ENCODE measurements at regions not wholly inside any gene's neighbourhood (a gene's known extent, or its start where the extent isn't known, plus 50 kb on each side); places are given as distances from the start of the nearest gene placed in this dataset.
"Not testable (repeated sequence)": the region's sequence is repeated elsewhere in the genome, so short reads cannot be mapped to it uniquely, and the experiment has no call there.

DNA sequence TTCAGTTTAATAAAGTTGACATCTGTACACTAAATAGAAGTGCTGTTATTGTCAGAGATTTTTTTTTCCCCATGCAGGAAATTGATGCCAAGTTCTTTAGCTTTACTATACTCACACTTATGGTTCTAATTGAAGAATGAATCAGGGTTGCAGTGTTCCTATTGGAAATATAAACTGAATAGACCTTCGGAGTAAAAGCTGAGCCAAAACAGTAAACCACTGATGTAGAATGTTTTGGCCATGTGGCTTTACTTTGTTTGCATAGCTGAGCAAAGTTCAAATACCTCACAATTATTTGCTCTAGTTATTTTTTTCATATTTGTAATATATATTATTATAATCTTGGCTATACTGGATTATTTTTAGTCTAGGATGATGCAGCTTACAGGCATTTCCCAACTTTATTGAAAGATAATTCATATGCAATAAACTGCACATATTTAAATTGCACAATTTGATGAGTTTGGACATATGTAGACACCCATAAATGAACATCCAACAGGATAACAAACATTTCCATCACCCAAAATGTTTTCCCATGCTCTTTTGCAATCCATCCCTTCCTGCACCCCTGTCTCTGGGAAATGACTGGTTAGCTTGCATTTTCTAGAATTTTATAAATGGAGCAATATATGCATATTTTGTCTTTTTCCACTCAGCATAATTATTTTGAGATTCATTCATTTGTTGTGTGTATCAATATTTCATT, 105.8 kb upstream of the NOX3 start:
- DNase-seq = peak; percentile 80

DNA sequence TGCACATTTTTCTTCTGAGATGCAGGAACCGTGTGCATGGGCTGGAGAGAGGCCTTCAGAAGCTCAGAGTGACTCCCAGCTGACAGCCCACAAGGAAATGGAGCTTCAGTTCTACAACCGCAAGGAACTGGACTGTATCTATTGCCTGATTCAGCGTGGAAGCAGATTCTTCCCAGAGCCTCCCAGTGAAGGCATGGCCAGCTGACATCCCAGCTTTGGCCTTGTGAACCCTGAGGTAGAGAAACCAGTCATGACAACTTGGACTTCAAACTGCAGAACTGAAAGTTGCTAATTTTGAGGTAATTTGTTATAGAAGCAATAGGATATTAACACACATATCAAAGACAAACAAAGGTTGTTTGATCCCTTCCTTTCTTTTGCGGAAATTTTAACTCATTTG, 94.3 kb upstream of the NOX3 start:
- no peak for DNase-seq

DNA sequence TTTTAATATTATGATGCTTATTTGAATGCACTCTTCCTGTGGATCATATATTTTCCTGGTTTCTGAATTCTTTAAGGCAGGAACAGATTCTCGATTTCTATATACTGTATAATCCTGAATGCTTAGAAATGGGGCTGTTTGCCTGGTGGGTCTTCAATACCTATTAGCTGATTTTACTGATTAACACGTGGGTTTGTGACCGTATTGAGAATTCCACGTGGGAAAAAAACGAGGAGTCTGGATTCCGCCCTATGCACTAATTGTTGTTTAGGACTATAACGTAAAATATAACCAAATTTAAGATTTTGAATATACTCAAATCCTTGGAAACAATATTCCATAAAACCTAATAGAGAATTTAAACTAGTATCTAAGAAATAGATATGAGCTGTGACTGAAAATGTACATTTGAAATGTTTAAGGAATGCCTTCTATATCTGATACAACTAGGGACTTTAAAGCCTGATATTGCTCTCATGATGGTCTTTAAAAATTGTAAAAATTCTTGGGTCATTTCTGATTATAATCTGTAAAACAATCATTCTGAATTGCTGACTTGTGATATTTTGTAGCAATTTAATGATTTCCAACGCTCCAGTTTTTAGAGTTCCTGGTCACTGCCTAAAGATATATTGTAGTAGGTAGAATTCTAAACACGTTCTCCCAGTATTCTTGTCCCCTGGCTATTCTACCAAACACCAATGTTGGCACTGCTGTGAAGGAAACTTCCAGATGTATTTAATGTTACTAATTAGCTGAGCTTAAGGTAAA, 93.6 kb upstream of the NOX3 start:
- no peak for DNase-seq

DNA sequence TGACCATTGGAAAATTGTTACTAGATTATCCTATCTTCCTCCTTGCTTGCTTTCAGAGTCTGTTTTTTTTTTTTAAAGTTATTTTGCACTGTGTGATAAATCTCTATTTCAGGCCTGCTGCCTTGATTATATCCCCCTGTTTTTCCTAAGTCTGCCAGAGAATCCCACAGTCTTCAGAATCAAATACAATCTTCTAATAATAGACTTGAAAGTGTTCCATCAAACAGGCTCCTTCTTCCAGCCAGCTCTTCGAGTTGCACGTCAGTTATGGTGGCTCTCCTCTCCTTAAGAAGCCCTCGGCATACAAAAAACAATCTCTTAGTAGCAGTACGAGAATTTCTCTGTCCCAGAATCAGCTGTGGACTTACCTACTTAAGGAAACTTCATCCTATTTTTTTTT, 92.9 kb upstream of the NOX3 start:
- no peak for DNase-seq

DNA sequence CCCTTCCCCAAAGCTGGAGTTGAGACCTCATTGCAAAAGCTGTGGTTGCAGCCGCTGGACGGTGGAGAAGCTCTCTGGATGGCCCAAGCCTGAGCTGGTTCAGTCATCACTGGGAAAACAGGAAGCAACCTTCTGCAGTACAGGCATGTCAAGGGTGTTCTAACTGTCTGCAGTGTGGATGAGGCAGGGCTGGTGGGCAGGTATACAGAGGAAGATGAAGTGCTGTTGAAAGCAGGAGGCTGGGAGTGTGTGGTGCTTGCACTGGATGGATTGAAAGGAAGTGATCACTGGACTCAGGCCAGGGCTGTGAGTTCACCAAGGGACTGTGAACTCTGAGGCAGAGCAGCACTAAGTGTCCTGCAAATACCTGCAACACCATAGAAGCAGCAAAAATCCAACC, 89.0 kb upstream of the NOX3 start:
- no peak for DNase-seq

DNA sequence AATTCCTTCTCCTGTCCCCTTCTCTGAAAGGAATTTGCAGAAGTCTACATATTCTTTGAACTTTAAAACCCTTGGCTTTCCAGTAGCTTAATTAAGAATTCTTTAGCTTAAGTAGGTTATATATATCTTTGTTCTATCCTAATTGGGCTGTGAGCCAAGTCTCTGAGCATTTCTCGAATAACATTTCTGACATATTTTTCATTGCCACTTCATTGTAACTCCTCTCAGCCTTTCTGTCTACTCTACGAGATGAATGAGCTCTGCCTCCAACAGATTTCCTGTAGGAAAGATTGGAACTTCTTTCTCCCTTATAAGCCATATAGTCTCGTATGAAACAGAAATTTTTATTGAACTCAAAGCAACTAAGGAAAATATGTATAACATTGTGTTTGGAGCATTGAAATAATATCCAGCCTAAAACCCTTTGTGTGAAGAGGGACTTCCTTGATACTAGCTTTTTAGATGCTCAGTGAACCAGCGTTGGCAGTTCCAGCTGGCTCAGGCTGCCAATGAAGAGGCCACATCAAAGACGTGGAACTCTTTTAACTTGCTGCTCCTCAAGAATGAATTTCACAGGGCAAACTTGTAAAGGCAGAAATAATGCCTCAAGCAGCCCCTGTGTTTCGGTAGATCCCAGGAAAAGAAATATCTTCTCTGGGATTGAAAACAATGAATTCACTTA, 87.7 kb upstream of the NOX3 start:
- no peak for DNase-seq

DNA sequence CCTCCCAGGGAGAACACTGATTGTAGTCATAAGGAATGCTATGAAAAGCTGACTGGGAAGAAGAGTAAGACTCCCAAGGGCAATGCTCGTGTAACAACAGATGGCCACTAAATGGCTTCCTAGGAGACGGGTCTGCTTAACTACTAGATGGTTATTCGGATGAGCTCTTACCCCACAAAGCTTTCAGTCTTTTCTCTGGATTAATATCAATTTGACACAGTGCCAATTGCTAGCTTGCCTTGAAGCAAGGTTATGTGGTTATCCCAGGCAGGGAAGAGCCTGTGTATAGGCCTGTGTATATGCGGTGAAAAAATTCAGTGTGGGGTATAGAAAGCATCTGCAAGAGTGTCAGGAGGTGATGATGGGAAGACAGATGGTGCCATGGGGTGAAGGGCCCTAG, 86.4 kb upstream of the NOX3 start:
- no peak for DNase-seq

DNA sequence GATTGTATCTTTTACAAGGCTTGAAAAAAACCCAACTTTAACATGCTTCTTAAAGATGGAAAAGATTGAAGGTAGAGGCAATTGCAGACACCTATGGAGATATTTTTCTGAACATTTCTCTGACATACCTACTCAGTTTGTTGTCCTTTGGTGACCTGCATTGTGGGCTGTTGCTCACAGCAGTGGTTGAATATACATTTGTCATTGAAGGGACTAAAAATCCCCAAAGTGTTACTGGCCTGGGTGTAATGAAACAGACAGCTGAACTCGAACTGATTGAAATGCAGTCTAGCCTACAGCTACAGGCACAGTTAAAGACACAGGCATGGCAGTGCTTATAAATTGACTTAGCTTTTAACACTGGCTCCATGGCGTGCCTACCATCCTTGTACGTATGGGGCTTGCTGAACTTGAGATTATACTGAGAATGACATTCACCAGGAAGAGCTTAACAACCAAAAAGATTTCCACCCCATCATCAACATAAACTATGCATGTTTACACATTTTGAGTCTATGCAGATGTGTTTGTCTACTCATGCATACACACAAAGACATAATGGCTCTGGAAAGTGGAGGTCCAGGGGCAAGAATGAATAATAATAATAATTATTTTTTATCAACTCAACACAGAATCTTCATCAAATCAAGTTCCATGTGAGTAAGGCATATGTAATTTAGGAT, 83.2 kb upstream of the NOX3 start:
- no peak for DNase-seq

DNA sequence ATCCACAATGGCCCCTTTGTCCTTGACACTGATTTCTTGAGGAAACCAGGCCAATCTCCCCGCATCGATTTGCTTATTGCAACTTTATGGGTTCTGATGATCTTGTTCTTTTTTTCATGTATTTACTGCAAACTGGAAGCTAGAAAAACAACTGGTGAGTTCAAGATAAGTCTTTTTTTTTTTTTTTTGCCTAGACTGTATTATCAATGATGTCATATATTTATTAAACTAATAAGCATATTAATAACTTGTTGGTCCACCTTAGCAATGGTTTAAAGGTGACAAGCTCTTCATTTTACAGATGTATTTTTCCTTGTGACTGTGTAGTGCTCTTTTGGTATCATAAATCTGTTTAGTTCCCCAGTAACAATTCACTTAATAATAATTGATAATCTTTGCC, 79.0 kb upstream of the NOX3 start:
- DNase-seq = no peak

DNA sequence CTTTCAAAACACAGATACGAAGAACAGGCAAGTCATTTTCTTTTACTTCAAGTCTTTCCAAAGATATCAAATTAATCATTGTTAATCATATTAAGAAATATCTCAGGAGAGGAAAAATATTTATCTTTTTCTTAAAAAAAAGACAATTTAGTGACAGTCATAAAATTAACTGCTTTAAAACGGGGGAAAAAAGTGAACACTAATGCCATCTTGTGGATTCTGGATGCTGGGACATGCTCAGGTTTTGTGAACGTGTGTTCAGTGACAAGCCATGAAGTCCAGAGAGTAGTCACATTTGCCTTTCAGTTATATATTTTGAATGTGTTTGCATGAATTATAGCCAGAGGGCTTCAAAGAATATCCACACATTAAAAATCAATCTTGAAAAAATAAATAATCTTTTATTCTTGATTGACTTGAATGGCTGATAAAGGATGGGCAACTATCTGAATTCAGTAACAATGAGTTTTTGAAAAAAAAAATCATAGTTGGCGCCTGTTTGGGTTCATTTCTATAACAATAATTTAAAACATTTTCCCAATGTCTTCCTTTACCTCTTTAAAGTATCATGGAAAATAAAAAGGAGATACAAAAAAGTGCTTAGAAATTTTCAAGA, 74.7 kb upstream of the NOX3 start:
- peak; percentile 13 for DNase-seq

DNA sequence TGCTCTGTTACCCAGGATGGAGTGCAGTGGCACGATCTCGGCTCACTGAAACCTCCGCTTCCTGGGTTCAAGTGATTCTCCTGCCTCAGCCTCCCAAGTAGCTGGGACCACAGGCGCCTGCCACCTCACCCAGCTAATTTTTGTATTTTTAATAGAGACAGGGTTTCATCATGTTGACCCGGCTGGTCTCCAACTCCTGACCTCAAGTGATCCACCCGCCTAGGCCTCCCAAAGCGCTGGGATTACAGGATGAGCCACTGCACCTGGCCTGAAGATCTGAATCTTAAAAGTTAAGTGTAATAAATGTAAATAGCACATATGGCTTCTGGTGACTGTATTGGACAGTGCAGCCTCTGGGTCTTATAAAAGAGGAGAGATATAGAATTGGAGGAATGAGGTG, 74.2 kb upstream of the NOX3 start:
- DNase-seq = not testable (repeated sequence)

DNA sequence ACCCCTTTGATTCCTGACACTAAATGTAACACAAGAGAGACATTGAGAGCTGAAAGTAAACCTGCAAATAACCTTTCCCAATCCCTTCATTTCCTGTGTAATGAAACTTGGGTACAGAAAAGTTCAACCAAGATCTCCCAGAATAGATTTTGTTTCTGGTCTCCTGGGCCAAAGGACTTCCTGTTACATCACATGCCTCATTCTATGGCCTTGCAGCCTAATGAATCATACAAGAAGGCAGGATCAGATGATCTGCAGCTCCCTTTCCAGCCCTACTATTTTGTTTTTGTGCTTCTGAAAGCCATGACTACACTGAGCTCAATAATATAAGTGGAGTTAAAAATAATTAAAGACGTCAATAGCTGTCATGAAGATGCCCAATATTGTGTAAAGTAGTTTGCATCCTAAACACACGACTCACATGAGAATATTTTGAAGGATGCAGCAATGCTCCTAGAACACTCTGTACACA, 73.4 kb upstream of the NOX3 start:
- DNase-seq = no peak

DNA sequence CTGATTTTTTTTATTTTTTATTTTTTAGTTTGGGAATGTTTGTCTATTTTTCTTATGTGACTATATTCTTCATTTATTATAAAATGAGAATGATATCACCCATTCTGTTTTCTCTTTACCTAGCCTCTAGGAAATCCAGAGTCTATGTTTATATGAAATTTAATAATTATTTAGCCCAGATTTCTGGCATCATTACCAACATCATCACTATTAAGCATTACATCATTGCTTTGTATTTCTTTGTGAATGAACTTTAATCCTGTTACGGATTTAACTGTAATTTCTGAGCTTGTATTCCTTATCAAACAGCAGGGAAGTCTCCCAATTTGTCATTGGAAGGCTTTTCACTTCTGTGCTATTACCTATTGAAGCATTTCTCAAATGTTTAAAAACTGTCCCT, 72.7 kb upstream of the NOX3 start:
- no peak for DNase-seq

DNA sequence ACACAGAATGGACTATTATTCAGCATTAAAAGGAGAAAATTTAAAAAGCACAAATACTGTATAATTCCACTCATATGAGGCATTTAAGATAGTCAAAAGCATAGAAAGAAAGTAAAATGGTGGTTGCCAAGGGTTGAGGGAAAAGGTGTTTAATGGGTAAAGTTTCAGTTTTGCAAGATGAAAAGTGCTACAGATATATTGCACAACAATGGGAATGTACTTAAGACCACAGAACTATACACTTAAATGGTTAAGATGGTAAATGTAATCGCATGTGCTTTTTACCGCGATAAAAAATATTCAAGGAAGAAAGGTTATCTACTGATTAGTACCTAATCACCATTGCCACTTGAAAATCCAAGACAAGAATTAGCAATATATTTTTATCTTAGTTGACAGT, 71.8 kb upstream of the NOX3 start:
- DNase-seq = no peak

DNA sequence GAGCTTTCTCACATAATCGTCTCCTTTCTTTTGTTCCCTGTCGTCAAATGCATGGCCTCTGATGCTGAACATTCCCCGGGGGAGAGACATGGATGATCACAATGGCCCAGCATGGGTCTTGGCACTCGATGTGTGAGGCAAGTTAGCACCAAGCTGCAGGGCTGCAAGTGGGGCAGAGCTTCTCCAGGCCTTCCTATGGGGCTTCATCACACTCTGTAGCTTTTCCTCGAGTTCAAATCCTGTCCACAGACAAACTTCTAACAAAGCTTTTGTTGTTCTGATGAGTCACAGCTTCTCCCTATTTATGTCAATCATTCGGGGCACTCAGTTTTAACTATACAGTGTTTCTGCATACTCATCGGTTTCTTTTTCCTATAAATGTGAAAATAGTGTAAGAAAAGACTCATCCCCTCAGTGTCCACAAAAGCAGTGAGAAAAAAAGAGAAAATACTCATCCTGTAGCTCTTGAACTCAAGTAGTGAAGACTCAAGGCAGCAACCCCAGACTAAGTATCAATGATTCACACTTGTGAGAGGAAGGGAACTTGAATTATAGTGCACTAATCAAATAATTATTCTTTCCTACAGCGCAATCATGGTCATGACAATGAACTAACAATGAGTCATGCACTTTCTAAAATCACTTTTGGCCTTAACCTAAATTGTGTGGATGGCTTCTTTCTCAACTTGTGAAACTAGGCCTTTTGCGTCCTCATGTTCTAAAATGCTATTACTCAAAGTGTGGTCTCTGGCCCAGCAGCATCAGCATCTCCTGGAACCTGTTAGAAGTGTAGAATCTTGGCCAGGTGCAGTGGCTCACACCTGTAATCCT, 68.4 kb upstream of the NOX3 start:
- DNase-seq = no peak

DNA sequence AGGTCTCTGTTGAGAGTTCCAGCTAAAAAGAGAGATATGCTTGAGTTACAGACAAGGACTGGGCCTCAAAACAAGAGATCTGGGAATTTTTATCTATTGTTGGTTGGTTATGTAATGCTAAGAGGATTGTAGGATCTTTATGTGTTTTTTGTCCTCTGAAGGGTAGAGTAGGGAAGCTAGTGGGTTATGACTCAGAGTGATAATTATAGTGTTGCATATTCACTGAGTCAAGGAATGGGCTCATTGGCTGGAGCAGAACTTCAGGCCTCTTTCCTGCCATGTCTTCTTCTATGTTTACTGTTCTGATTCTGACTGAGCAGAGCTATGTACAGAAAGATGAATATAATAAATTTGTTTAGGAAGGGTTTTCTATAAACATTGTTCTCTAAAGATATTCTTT, 66.1 kb upstream of the NOX3 start:
- no peak for DNase-seq

DNA sequence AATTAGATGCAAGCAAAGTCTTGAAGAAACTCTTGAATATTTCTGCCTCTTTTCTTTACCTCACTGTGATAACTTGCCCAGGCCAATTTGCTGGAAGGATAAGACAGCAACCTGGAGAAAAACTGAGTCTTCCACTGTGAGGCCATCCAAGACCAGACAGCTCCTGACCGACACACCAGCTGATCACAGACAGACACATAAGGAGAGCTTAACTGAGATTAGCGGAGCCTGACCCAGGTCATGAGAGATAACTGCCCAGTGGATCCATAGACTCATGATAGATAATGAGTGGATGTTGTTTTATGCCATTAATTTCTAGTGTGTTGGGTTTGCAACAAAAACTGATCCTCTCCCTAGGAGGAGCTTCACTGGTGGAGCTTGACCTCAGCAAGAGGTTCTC, 64.4 kb upstream of the NOX3 start:
- no peak for DNase-seq

DNA sequence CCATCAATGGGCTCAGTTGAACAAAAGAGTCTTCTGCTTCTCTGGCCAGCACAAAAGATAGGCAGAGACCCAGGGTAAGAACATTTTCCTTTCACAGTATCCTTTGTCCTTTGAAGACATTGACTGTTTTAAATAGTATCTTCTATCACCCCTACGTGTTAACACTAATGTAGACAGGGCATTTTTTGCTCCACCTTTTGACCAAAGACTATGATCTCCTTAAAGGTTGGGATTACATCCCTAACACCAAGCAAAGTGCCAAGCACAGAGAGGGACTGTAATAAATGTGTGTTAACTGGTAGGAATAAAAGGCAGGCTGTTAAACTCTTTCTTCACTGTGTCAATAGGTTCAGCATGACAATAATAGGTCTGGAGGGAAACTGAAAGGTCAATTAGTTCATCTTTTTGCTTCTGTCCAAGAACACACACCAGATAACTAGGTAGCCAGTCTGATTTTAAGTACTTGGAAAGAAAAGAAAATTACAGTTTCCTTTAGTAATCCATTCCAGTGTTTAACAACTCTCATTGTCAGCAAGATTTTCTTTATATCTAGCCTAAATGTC, 63.6 kb upstream of the NOX3 start:
- no peak for DNase-seq

DNA sequence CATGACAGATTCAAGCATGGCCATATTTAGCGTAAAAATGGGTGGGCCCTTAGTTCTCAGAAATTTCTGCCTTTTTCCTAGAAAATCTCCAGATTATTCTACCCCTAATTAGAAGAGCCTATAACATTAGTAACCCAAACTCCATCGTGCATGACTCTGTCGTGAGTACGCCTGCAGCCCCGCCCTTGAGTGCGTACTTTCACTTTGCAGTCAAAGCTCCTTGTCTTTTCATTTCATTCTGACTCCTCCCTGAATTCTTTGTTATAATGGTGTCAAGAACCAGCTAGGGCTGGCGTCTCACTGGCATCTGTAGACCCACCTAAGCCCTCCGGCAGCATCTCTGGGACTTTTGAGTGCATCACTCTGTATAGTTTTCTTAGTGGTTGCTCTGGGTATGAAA, 61.7 kb upstream of the NOX3 start:
- DNase-seq = no peak

DNA sequence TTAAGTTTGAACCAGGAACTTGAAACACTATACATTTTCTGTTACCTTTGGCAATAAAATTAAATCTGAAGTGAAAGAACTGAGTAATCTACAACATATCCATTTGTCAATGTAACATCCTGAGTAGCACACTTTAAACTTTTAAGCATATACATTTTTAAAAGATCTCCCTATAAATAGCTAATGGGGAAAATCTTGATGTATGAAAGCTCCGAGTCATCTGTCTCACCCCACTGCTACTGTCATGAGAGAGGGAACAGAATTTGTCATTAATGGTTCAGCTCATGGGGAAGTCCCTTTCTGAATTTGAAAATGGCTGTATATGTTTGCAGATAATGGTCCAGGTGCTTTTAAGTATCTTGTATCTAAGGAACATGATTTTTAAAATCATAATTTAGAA, 55.2 kb upstream of the NOX3 start:
- no peak for DNase-seq

Data from skin of body (tissue), 1 donor.